ENCODE measurements at regions not wholly inside any gene's neighbourhood (a gene's known extent, or its start where the extent isn't known, plus 50 kb on each side); places are given as distances from the start of the nearest gene placed in this dataset.
A peak's percentile ranks its signal among the peaks of the same experiment; 100 is the strongest.
"Not testable (repeated sequence)": the region's sequence is repeated elsewhere in the genome, so short reads cannot be mapped to it uniquely, and the experiment has no call there.

- H3K36me3 ChIP-seq (ENCODE audit: control insufficient read depth, insufficient read depth, low read length): no peaks in the 10 kb centered on the region
- DNase-seq (ENCODE audit: low read depth) (peak; percentile 84), FAIRE-seq (no peak)
- no peak for TF ChIP-seq CTCF (IDR thresholded peaks at IDR 0.05; ENCODE audit: insufficient read depth, low read length, severe bottlenecking)
- H3K4me3 ChIP-seq (ENCODE audit: low read depth, low read length): no peak overlapping the region
- no peaks in the 10 kb centered on the region for H3K27me3 ChIP-seq (ENCODE audit: control insufficient read depth, insufficient read depth, low read length)
These were observed 264.7 kb downstream of the RNF152 start for GRCh38 chr18:61628085-61628484.

GRCh38 chr18:61624631-61625030 lies 268.2 kb downstream of the RNF152 start:
- H3K36me3 ChIP-seq (ENCODE audit: control insufficient read depth, insufficient read depth, low read length); H3K4me3 ChIP-seq (ENCODE audit: low read depth, low read length); DNase-seq (ENCODE audit: low read depth); FAIRE-seq; H3K27me3 ChIP-seq (ENCODE audit: control insufficient read depth, insufficient read depth, low read length): not testable (repeated sequence)

- DNase-seq (ENCODE audit: low read depth) (no peak), FAIRE-seq (no peak)
- H3K27me3 ChIP-seq (ENCODE audit: control insufficient read depth, insufficient read depth, low read length): no peaks in the 10 kb centered on the region
- no peak overlapping the region for H3K4me3 ChIP-seq (ENCODE audit: low read depth, low read length)
- H3K36me3 ChIP-seq (ENCODE audit: control insufficient read depth, insufficient read depth, low read length): no peaks in the 10 kb centered on the region
- no peak for TF ChIP-seq CTCF (IDR thresholded peaks at IDR 0.05; ENCODE audit: insufficient read depth, low read length, severe bottlenecking)
These were observed 273.0 kb downstream of the RNF152 start for GRCh38 chr18:61619783-61620182.

- Histone ChIP-seq H3K27me3 (ENCODE audit: control insufficient read depth, insufficient read depth, low read length) (no peaks in the 10 kb centered on the region), H3K36me3 (ENCODE audit: control insufficient read depth, insufficient read depth, low read length) (no peaks in the 10 kb centered on the region), H3K4me3 (ENCODE audit: low read depth, low read length) (no peak overlapping the region)
- DNase-seq (ENCODE audit: low read depth): no peak
- FAIRE-seq: no peak
- no peak for TF ChIP-seq CTCF (IDR thresholded peaks at IDR 0.05; ENCODE audit: insufficient read depth, low read length, severe bottlenecking)
These were observed 274.0 kb downstream of the RNF152 start for GRCh38 chr18:61618816-61619215.

- TF ChIP-seq CTCF (IDR thresholded peaks at IDR 0.05; ENCODE audit: insufficient read depth, low read length, severe bottlenecking): no peak
- Histone ChIP-seq H3K27me3 (ENCODE audit: control insufficient read depth, insufficient read depth, low read length) (no peaks in the 10 kb centered on the region), H3K4me3 (ENCODE audit: low read depth, low read length) (no peak overlapping the region), H3K36me3 (ENCODE audit: control insufficient read depth, insufficient read depth, low read length) (no peaks in the 10 kb centered on the region)
- FAIRE-seq: no peak
- no peak for DNase-seq (ENCODE audit: low read depth)
These were observed 276.6 kb downstream of the RNF152 start for GRCh38 chr18:61616111-61616610.

- no peak for FAIRE-seq
These were observed 279.3 kb downstream of the CDH20 start for GRCh38 chr18:61612517-61612916.

More at GRCh38 chr18:61612517-61612916, 279.3 kb downstream of the CDH20 start:
- peak; percentile 18 for TF ChIP-seq CTCF (IDR thresholded peaks at IDR 0.05; ENCODE audit: insufficient read depth, low read length, severe bottlenecking)
- H3K4me3 ChIP-seq (ENCODE audit: low read depth, low read length): no peak overlapping the region
- H3K27me3 ChIP-seq (ENCODE audit: control insufficient read depth, insufficient read depth, low read length): no peaks in the 10 kb centered on the region
- no peaks in the 10 kb centered on the region for H3K36me3 ChIP-seq (ENCODE audit: control insufficient read depth, insufficient read depth, low read length)
- DNase-seq (ENCODE audit: low read depth): no peak

Measured in bronchial epithelial cell (primary cell).